GM12892 (cell line): ENCODE measurements at regions not wholly inside any gene's neighbourhood (a gene's known extent, or its start where the extent isn't known, plus 50 kb on each side); places are given as distances from the start of the nearest gene placed in this dataset.

Experiments used
- POLR2A ChIP-seq: IDR thresholded peaks from 2 replicates; pipeline ENCODE4 v1.6.1; 2011; ENCODE audit warnings: low read depth, low read length, control low read depth
- TAF1 ChIP-seq: IDR thresholded peaks from 2 replicates; pipeline ENCODE4 v1.6.1; 2011; ENCODE audit warnings: low read depth, mild to moderate bottlenecking, control low read depth, low read length, borderline replicate concordance

DNA sequence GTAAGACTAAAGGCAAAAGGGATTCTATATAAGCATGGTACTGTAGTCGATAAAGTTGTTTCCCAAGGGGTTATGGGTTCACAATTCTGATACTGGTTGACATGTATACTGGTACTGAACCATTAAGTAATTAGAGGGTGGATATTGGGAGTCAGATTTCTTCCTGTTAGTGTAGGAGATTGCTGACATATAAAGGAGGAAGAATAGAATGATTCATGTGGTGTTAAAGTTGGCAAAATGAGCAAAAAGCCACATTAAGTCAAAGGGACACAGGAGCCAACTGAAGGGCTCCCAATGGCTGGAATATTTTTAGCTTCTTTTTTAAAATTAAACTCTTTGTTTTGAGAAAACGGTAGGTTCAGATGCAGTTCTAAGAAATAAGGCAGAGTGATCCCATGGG lies 126.3 kb upstream of the PRNP start:
- TF ChIP-seq POLR2A (no peak), TAF1 (no peak)
